GM03348 (cell line): ENCODE measurements at regions not wholly inside any gene's neighbourhood (a gene's known extent, or its start where the extent isn't known, plus 50 kb on each side); places are given as distances from the start of the nearest gene placed in this dataset.

Source experiments
- DNase-seq: peaks from one replicate; pipeline ENCODE4 v3.0.0; 2012; ENCODE audit warnings: low spot score

- no peak for DNase-seq
Observed at GRCh38 chr11:95548416-95548815, 241.2 kb downstream of the FAM76B start.

GRCh38 chr11:95547976-95548375 lies 241.6 kb downstream of the FAM76B start:
- DNase-seq, result no peak

DNA sequence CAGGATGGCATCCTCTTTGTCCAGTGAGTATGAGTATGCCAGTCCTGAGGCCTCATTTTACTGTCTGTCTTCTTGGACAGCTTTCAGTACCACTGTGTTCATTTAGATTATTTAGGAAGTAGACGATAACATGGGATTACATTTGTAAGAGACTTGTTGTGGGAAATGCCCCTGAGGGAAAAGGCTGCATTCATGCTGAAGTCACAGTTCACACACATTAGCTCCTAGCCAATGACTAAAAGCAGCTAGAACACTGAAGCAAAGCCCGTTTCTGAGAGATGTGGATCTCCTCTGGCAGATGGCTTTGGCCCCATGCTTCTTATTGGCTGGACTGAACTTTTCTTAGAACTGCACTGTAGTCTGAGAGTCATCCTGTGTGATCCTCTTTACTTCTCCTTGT lies 242.4 kb downstream of the FAM76B start:
- no peak for DNase-seq

GRCh38 chr11:95545116-95545875 lies 244.3 kb downstream of the FAM76B start:
- DNase-seq, result no peak

DNA sequence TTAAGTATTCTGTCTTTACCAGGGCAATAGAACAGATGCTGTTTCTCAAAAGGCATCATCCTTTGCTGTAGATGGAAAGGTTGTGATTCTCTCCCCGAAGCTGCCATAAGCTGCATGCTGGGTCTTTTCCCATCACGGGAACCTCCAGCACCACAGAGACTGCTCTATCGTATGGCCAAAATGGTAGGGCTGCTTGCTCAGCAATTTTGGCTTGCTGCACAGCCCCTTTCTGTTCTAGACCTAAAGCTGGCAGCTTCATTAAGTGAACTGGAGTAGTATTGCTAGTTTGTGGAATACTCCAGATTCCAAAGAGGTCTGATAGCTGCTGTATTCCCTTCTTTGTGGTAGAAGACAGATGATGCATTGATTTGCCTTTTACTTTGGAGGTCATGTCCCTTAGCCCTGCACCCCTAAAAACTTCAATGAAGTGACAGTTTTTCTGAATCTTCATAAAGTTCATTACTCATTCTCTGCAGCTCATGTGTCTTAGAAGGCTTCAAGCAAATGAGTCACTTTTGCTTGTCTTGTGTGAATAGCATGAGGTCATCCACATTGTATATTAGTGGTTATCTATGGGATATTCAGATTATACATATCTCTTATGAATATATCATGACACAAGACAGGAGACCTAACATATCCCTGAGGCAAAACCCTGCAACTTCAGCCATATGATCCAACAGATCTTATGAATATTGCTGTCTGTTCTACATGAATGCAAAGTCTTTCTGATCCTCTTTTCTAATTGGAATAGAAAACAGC lies 245.3 kb downstream of the FAM76B start:
- DNase-seq, result peak; percentile 20

DNA sequence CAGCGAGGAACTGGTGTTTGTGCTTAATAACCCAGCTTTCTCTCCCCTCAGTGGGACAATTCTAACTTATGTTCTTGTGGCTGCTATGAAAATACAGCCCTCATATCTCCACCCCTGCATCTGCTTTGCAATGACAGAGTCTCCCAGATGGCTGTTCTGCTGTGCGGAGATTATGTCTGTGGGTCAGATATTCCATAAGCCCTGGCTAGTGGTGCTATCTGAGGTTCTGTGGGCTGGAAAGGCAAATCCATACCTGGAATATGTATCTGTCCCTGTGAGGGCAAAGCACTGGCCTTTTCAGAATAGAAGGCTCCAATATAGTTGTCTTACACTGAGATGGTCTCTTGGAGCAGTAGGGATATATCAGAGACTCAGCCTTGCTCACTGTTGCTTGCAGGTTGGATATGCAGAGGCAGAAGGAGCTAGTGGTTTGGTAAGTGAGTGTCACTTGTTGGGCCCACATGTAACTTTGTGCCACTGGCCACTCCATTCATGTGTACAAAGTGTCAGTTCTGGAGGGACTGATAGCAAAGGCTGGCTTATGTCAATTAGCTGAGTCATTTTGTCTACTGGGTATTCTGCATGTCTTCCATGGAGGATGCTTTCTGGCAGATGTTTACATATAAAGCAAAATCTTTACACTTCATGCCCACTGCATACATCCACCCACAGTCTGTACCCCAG lies 246.6 kb downstream of the FAM76B start:
- DNase-seq, result no peak

DNA sequence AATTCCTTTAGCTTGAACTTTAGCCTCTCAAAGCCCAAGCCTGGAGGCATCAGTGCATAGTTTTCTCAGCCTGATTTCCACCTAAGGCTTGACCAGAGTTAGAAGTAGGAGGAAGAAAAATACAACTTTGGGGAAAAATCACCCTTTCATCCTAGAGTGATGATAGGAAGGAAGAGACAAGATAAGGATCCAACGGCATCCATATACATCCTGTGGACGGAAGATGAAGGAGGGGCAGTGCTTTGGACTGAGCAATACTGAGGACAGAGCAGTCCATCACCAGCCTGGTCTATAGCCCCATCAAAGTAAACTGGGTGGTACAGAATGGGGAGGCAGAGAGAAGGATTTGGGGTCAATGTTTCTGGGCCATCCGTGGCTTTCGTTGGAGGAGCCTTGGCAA lies 247.9 kb downstream of the FAM76B start:
- no peak for DNase-seq

DNA sequence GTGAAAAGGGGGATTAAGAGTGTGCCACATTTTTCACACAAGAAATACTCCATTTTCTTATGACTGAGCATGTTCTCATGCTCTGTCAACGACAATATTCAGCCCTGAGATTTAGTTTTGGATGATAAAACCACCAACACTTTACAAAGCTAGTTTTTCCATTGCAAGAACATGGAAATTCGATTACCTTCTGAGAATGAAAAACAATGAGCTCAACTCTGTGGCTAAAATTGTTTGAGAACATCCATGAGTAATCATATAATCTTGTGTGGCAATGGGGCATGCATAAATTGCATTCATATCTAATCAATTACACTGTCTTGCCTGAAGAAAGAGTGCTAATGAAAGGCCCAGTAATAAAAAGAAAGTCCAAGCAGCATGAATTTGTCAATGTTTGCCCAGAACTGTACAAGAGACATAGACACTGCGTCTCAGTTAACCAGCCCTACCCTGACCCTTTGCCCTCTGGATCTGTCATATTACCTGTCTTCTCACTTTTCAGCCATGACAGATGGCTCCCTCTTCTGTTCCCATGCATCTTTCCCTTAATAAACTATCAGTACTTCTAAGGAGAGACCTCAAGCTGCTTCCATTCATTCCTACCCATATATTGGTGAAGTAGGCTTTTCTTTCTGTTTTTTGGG lies 253.4 kb downstream of the FAM76B start:
- DNase-seq, result no peak

GRCh38 chr11:95534809-95535208 lies 254.8 kb downstream of the FAM76B start:
- DNase-seq, result no peak

GRCh38 chr11:95534226-95534625 lies 255.4 kb downstream of the FAM76B start:
- DNase-seq, result no peak

GRCh38 chr11:95531116-95531515 lies 258.5 kb downstream of the FAM76B start:
- peak; percentile 43 for DNase-seq

DNA sequence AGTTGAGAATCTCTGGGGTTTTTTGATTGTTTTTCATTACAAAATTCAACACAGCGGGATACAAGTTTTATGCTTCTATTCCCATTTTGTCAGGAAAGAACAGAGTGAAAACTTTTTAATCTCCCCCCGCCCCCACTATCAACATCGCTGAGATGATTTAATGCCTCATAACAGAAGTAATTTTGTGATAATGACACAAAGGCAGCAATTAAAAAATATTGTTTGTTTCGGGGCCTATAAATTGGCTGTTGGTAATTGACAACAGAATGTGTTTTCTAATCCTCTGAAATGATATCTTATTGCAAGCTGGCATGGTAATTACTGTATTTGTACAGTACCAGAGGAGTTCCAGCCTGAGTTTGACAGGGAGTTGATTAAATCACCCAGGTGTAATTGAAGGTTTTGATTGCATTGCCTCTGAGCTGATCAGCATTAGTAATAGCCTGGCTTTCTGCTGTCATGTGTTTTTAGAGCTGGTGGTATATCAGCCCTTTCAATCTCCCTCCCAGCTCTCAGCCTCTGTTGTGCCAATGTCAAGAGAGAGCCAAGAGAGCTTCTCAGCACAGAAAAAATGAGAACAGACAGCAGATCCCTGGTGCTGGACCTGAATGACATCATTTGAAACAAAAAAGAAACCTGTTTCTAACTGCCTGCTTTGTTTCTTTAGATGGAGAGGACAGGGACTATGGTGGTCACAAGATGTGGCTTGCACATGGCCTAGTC lies 265.1 kb downstream of the FAM76B start:
- no peak for DNase-seq

GRCh38 chr11:95522874-95523273 lies 266.7 kb downstream of the FAM76B start:
- DNase-seq, result no peak

DNA sequence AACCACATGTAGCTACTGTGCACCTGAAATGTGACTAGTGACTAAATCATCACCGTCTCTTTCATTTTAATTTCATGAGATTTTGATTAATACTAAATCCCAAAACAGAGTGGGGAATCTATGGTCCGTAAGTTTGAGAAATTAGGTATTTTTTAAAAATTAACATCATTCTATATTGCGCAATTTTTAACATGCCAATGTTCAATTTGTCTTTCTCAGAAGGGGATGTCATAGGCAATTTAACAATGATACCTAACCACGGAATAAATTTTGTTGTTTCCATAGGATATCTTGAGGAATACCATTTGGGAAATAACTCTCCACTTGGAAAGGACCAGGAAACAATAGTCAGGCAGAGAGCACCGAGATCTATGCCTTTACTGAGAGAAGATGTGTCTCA lies 267.7 kb downstream of the FAM76B start:
- no peak for DNase-seq

GRCh38 chr11:95521133-95521542 lies 268.4 kb downstream of the FAM76B start:
- DNase-seq, result no peak

GRCh38 chr11:95520369-95521132 lies 269.0 kb downstream of the FAM76B start:
- DNase-seq, result no peak

DNA sequence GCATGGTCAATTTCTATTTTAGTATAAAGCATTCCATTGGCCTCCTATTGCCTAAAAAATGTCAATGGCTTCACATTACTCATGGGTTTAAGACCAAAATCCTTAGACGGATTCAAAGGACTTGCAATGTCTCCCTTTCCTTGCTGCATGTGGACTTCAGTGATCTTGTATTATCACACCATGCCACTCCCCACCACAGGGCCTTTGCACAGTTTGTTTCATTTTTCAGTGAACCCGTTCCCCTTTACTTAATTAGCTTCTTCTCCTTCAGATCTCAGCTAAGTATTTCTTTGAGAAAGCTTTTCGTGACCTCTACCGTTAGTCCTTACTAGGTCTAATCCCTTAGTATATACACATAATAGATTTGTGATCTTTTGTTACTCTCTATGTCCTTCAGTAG lies 269.7 kb downstream of the FAM76B start:
- DNase-seq, result no peak

- DNase-seq, result no peak
Observed at GRCh38 chr11:95517453-95517852, 272.1 kb downstream of the FAM76B start.

DNA sequence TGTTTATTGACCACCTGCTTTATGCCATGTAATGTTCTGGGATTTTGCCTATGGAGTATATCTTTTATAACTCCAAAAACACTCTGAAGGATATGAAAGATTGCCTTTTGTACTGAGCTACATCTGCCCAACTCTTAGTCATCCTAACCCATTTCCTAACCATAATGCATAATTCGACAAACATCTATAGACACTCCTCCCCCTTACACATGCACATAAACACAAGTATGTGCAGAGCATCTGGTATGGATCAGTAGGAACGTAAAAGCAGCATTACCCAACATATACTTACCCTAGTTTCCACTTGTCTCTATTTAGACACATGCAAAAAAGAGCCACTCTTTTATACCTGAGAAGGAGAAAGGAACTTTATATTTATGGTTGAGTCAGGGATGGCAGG lies 272.8 kb downstream of the FAM76B start:
- DNase-seq, result peak; percentile 42

DNA sequence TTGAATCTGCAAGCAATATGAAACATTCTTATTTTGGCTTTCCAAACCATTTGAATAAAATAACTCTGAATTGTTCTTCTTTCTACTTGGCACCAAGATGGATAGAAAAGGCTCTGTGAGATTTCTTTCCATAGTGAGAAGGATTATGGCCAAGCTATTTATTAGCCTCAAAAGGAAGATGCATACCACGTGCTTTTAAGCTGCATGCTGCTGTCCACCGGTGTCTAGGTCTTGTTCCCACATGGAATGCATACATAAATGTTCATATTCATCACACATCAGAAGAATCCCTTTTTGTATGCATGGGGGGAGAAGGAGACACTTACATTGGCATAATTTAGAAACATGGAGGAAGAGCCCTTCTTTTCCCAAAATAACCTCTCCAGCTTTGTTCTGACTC lies 273.4 kb downstream of the FAM76B start:
- DNase-seq, result no peak

DNA sequence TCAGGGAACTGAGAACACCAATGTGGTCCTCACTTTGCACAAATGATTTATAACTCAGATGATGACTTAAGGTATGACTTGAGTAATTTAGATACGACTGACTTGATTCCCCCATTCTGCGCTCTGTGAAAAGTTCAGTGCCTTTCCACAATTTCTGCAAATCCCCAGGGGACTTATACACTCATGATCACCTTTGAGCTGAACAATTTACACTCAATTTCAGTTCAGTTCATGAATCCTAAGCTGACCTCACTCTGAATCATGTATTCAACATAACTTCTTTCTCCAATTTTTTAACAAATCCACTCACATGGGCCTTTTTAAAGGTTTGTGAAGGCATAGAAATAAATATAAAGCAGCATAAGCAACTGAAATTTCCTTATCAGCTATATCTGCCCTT lies 274.2 kb downstream of the FAM76B start:
- DNase-seq, result no peak
